Nephron progenitor cell (in vitro differentiated cells): ENCODE measurements at regions not wholly inside any gene's neighbourhood (a gene's known extent, or its start where the extent isn't known, plus 50 kb on each side); places are given as distances from the start of the nearest gene placed in this dataset.

Source experiments
- DNase-seq: peaks from one replicate; pipeline ENCODE4 v3.0.0; 2021
- H3K27ac Mint-ChIP-seq: 2 replicates; pipeline ENCODE4 v1.8.0; 2021; ENCODE audit warnings: mild to moderate bottlenecking, moderate library complexity, mixed read lengths
- H3K27me3 Mint-ChIP-seq: 2 replicates; pipeline ENCODE4 v1.8.0; 2021; ENCODE audit warnings: mild to moderate bottlenecking, low read depth, mixed read lengths; ENCODE audit not compliant: poor library complexity
- H3K36me3 Mint-ChIP-seq: 2 replicates; pipeline ENCODE4 v1.8.0; 2021; ENCODE audit warnings: low read depth, mixed read lengths
- H3K4me1 Mint-ChIP-seq: 2 replicates; pipeline ENCODE4 v1.8.0; 2021; ENCODE audit warnings: mixed read lengths
- H3K4me3 Mint-ChIP-seq: 2 replicates; pipeline ENCODE4 v1.8.0; 2021; ENCODE audit warnings: mild to moderate bottlenecking, moderate library complexity, mixed read lengths
- H3K9me3 Mint-ChIP-seq: 2 replicates; pipeline ENCODE4 v1.8.0; 2021; ENCODE audit warnings: mild to moderate bottlenecking, moderate library complexity, mixed read lengths
- CTCF ChIP-seq: fragments of 200-600 bp; sonication (generic); IDR thresholded peaks from 2 replicates; pipeline ENCODE4 v1.5.0; 2021; ENCODE audit warnings: antibody characterized with exemption

GRCh38 chr7:57328457-57328856 is 121.5 kb upstream of the ZNF716 start:
- no peak for TF ChIP-seq CTCF
- Mint-ChIP-seq H3K27ac (no peak overlapping the region), H3K27me3 (no peaks in the 10 kb centered on the region), H3K4me1 (no peaks in the 10 kb centered on the region), H3K9me3 (peaks cover 95% of the 10 kb centered on the region), H3K4me3 (no peak overlapping the region), H3K36me3 (peaks cover 5% of the 10 kb centered on the region)
- no peak for DNase-seq

GRCh38 chr7:57328963-57329362 is 121.0 kb upstream of the ZNF716 start:
- TF ChIP-seq CTCF = no peak
- no peak for DNase-seq
- H3K4me3 Mint-ChIP-seq = no peak overlapping the region
- H3K36me3 Mint-ChIP-seq = peaks cover 5% of the 10 kb centered on the region
- H3K27ac Mint-ChIP-seq = no peak overlapping the region
- peaks cover 96% of the 10 kb centered on the region for H3K9me3 Mint-ChIP-seq
- H3K4me1 Mint-ChIP-seq = no peaks in the 10 kb centered on the region
- no peaks in the 10 kb centered on the region for H3K27me3 Mint-ChIP-seq

- no peaks in the 10 kb centered on the region for H3K4me1 Mint-ChIP-seq
- no peak overlapping the region for H3K4me3 Mint-ChIP-seq
- peaks cover 4% of the 10 kb centered on the region for H3K36me3 Mint-ChIP-seq
- peaks cover 3% of the 10 kb centered on the region for H3K27me3 Mint-ChIP-seq
- H3K27ac Mint-ChIP-seq = no peak overlapping the region
- DNase-seq = no peak
- no peak for TF ChIP-seq CTCF
- peaks cover 94% of the 10 kb centered on the region for H3K9me3 Mint-ChIP-seq
Observed at GRCh38 chr7:57339198-57339944, 110.6 kb upstream of the ZNF716 start.

GRCh38 chr7:57342954-57343353 is 107.0 kb upstream of the ZNF716 start:
- no peak for TF ChIP-seq CTCF
- peaks cover 94% of the 10 kb centered on the region for H3K9me3 Mint-ChIP-seq
- H3K27ac Mint-ChIP-seq = no peak overlapping the region
- H3K27me3 Mint-ChIP-seq = peaks cover 3% of the 10 kb centered on the region
- no peaks in the 10 kb centered on the region for H3K36me3 Mint-ChIP-seq
- no peak overlapping the region for H3K4me3 Mint-ChIP-seq
- no peak for DNase-seq
- H3K4me1 Mint-ChIP-seq = no peaks in the 10 kb centered on the region

- H3K27me3 Mint-ChIP-seq = peaks cover 3% of the 10 kb centered on the region
- H3K4me1 Mint-ChIP-seq = no peaks in the 10 kb centered on the region
- no peaks in the 10 kb centered on the region for H3K36me3 Mint-ChIP-seq
- no peak for DNase-seq
- peaks cover 94% of the 10 kb centered on the region for H3K9me3 Mint-ChIP-seq
- H3K27ac Mint-ChIP-seq = no peak overlapping the region
- no peak overlapping the region for H3K4me3 Mint-ChIP-seq
- TF ChIP-seq CTCF = no peak
Observed at GRCh38 chr7:57343901-57344622, 105.9 kb upstream of the ZNF716 start.
